ENCODE measurements at regions not wholly inside any gene's neighbourhood (a gene's known extent, or its start where the extent isn't known, plus 50 kb on each side); places are given as distances from the start of the nearest gene placed in this dataset.

- H3K4me3 ChIP-seq (ENCODE audit: low read depth, low read length) = no peak overlapping the region
- no peak for TF ChIP-seq CTCF (IDR thresholded peaks at IDR 0.05; ENCODE audit: insufficient read depth, low read length, severe bottlenecking)
- no peak for FAIRE-seq
- no peak for DNase-seq (ENCODE audit: low read depth)
- H3K36me3 ChIP-seq (ENCODE audit: control insufficient read depth, insufficient read depth, low read length) = no peaks in the 10 kb centered on the region
- H3K27me3 ChIP-seq (ENCODE audit: control insufficient read depth, insufficient read depth, low read length) = no peaks in the 10 kb centered on the region
Observed at GRCh38 chr16:26231647-26232046, 539.9 kb downstream of the HS3ST4 start.

- DNase-seq (ENCODE audit: low read depth) = no peak
- Histone ChIP-seq H3K36me3 (ENCODE audit: control insufficient read depth, insufficient read depth, low read length) (no peaks in the 10 kb centered on the region), H3K4me3 (ENCODE audit: low read depth, low read length) (no peak overlapping the region), H3K27me3 (ENCODE audit: control insufficient read depth, insufficient read depth, low read length) (no peaks in the 10 kb centered on the region)
- no peak for FAIRE-seq
- no peak for TF ChIP-seq CTCF (IDR thresholded peaks at IDR 0.05; ENCODE audit: insufficient read depth, low read length, severe bottlenecking)
Observed at GRCh38 chr16:26240807-26241206, 549.0 kb downstream of the HS3ST4 start.

- no peak for DNase-seq (ENCODE audit: low read depth)
- Histone ChIP-seq H3K27me3 (ENCODE audit: control insufficient read depth, insufficient read depth, low read length) (no peaks in the 10 kb centered on the region), H3K4me3 (ENCODE audit: low read depth, low read length) (no peak overlapping the region), H3K36me3 (ENCODE audit: control insufficient read depth, insufficient read depth, low read length) (no peaks in the 10 kb centered on the region)
- FAIRE-seq = no peak
- no peak for TF ChIP-seq CTCF (IDR thresholded peaks at IDR 0.05; ENCODE audit: insufficient read depth, low read length, severe bottlenecking)
Observed at GRCh38 chr16:26247063-26247462, 555.3 kb downstream of the HS3ST4 start.

GRCh38 chr16:26252598-26252997, 560.8 kb downstream of the HS3ST4 start:
- no peak for DNase-seq (ENCODE audit: low read depth)
- no peaks in the 10 kb centered on the region for H3K36me3 ChIP-seq (ENCODE audit: control insufficient read depth, insufficient read depth, low read length)
- FAIRE-seq = no peak
- no peak overlapping the region for H3K4me3 ChIP-seq (ENCODE audit: low read depth, low read length)
- H3K27me3 ChIP-seq (ENCODE audit: control insufficient read depth, insufficient read depth, low read length) = no peaks in the 10 kb centered on the region
- no peak for TF ChIP-seq CTCF (IDR thresholded peaks at IDR 0.05; ENCODE audit: insufficient read depth, low read length, severe bottlenecking)

- no peaks in the 10 kb centered on the region for H3K36me3 ChIP-seq (ENCODE audit: control insufficient read depth, insufficient read depth, low read length)
- H3K4me3 ChIP-seq (ENCODE audit: low read depth, low read length) = no peak overlapping the region
- H3K27me3 ChIP-seq (ENCODE audit: control insufficient read depth, insufficient read depth, low read length) = no peaks in the 10 kb centered on the region
- TF ChIP-seq CTCF (IDR thresholded peaks at IDR 0.05; ENCODE audit: insufficient read depth, low read length, severe bottlenecking) = no peak
- DNase-seq (ENCODE audit: low read depth) (no peak), FAIRE-seq (no peak)
Observed at GRCh38 chr16:26261621-26262020, 569.9 kb downstream of the HS3ST4 start.

- FAIRE-seq (no peak), DNase-seq (ENCODE audit: low read depth) (no peak)
- Histone ChIP-seq H3K36me3 (ENCODE audit: control insufficient read depth, insufficient read depth, low read length) (no peaks in the 10 kb centered on the region), H3K4me3 (ENCODE audit: low read depth, low read length) (no peak overlapping the region), H3K27me3 (ENCODE audit: control insufficient read depth, insufficient read depth, low read length) (no peaks in the 10 kb centered on the region)
- TF ChIP-seq CTCF (IDR thresholded peaks at IDR 0.05; ENCODE audit: insufficient read depth, low read length, severe bottlenecking) = no peak
Observed at GRCh38 chr16:26263406-26263805, 571.6 kb downstream of the HS3ST4 start.

Data from bronchial epithelial cell (primary cell).